ENCODE measurements at regions not wholly inside any gene's neighbourhood (a gene's known extent, or its start where the extent isn't known, plus 50 kb on each side); places are given as distances from the start of the nearest gene placed in this dataset.

DNA sequence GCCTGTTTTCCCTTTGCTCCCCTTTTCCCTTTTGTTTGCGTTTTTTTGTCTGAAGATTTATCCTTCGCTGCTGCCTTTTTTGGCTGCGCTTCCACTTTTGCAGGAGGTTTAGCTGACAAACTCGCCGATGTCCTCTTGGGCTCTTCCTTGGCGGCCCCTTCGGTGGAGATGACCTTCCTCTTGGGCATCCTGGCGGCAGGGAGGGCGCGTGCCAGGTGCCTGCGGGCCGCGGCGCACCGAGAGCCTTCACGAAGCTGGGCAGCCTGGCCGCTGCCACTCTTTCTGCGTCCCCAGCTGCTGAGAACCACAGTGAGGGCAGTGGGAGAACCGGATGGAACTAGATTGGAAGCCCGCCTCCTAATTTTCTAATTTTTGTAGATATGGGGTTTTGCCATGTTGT lies 197.1 kb upstream of the C2CD4B start:
- H3K4me1 ChIP-seq (ENCODE audit: control insufficient read depth in 2 of 2, insufficient read depth in 1 of 2, low read depth in 1 of 2, low read length in 2 of 2) = no peaks in the 10 kb centered on the region
- H2AFZ ChIP-seq (ENCODE audit: low read length) = no peak overlapping the region
- no peak overlapping the region for H3K23ac ChIP-seq (ENCODE audit: low read depth, low read length, poor library complexity)
- H3K36me3 ChIP-seq (replicated peaks in 1 of 2; ENCODE audit: control insufficient read depth in 2 of 2, insufficient read depth in 2 of 2, low read length in 2 of 2) = no peaks in the 10 kb centered on the region
- H2BK120ac ChIP-seq (ENCODE audit: low read depth, low read length) = no peak overlapping the region
- H2BK5ac ChIP-seq (ENCODE audit: low read length) = no peak overlapping the region
- no peak overlapping the region for H2BK12ac ChIP-seq (ENCODE audit: low read length)
- DNase-seq (ENCODE audit: low spot score) = no peak
- no peak overlapping the region for H3K14ac ChIP-seq (ENCODE audit: low read length)
- H4K8ac ChIP-seq (ENCODE audit: low read depth, low read length) = no peak overlapping the region
- H3K4me3 ChIP-seq (ENCODE audit: low read length in 2 of 2) = no peak overlapping the region
- H3K9ac ChIP-seq (ENCODE audit: low read depth, low read length, poor library complexity) = no peak overlapping the region
- H3K79me1 ChIP-seq (ENCODE audit: low read depth, low read length) = peaks cover 2% of the 10 kb centered on the region
- H3K27ac ChIP-seq (replicated peaks; ENCODE audit: low read length) = no peak overlapping the region
- no peak overlapping the region for H3K4ac ChIP-seq (ENCODE audit: low read length)
- H3K9me3 ChIP-seq (replicated peaks in 1 of 2; ENCODE audit: control insufficient read depth in 2 of 2, insufficient read depth in 1 of 2, low read depth in 1 of 2, low read length in 2 of 2) = no peaks in the 10 kb centered on the region
- H4K91ac ChIP-seq (ENCODE audit: low read depth, low read length, poor library complexity) = no peak overlapping the region
- no peak overlapping the region for H2AK5ac ChIP-seq (ENCODE audit: low read depth, low read length)
- peak overlapping the region; percentile 38 for H3K18ac ChIP-seq (ENCODE audit: low read length)
- H2BK15ac ChIP-seq (ENCODE audit: low read length) = no peak overlapping the region
- no peak overlapping the region for H3K4me2 ChIP-seq (ENCODE audit: insufficient read depth, low read length, poor library complexity, severe bottlenecking)
- no peaks in the 10 kb centered on the region for H3K27me3 ChIP-seq (ENCODE audit: control insufficient read depth in 3 of 3, insufficient read depth in 3 of 3, low read depth in 1 of 3, low read length in 3 of 3)
- no CpG with 5 or more reads among the region's 20 CpGs for WGBS, 2 donors (ENCODE audit: extremely low coverage in 2 of 2, insufficient read length in 2 of 2, insufficient replicate concordance in 1 of 2)

DNA sequence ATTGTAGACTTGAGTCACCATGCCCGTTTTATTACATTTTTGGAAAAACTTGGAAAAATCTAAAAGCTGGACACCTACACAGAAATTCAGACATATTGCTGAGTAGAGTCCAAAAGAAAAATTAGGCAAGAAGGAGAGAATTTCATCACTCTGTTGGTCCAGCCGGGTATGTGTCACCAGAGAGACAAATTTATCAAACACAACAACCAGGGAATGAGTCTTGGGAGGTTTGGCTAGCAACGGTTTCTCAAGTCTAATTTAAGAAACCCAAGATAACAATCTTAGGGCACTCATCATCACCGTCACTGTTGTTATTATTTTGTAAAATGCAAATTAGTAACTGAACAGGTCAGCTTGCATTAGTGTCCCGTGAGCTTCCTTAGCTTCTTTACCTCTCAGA lies 197.5 kb upstream of the C2CD4B start:
- DNase-seq (ENCODE audit: low spot score) = no peak
- H3K36me3 ChIP-seq (replicated peaks in 1 of 2; ENCODE audit: control insufficient read depth in 2 of 2, insufficient read depth in 2 of 2, low read length in 2 of 2) = no peaks in the 10 kb centered on the region

DNA sequence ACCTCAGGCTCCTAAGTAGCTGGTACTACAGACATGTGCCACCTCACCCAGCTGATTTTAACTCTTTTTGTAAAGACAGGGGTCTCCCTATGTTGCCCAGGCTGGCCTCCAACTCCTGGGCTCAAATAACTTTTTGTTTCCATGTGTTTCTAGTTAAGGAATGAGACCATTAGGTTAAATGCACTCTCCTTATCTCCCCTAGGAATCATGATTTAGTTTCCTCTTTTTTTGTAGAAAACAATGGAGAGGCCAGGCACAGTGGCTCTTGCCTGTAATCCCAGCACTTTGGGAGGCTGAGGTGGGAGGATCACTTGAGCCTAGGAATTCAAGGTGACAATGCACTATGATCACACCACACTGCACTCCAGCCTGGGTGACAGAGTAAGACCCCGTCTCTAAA lies 198.8 kb upstream of the C2CD4B start:
- Histone ChIP-seq H3K79me1 (ENCODE audit: low read depth, low read length) (peaks cover 2% of the 10 kb centered on the region), H3K4me3 (ENCODE audit: low read length in 2 of 2) (no peak overlapping the region), H3K27me3 (ENCODE audit: control insufficient read depth in 3 of 3, insufficient read depth in 3 of 3, low read depth in 1 of 3, low read length in 3 of 3) (no peaks in the 10 kb centered on the region), H3K4me1 (ENCODE audit: control insufficient read depth in 2 of 2, insufficient read depth in 1 of 2, low read depth in 1 of 2, low read length in 2 of 2) (no peaks in the 10 kb centered on the region), H2BK12ac (ENCODE audit: low read length) (no peak overlapping the region), H3K18ac (ENCODE audit: low read length) (no peak overlapping the region), H4K8ac (ENCODE audit: low read depth, low read length) (no peak overlapping the region), H3K14ac (ENCODE audit: low read length) (no peak overlapping the region), H3K9ac (ENCODE audit: low read depth, low read length, poor library complexity) (no peak overlapping the region), H3K23ac (ENCODE audit: low read depth, low read length, poor library complexity) (no peak overlapping the region), H3K36me3 (replicated peaks in 1 of 2; ENCODE audit: control insufficient read depth in 2 of 2, insufficient read depth in 2 of 2, low read length in 2 of 2) (no peaks in the 10 kb centered on the region), H3K4ac (ENCODE audit: low read length) (no peak overlapping the region), H4K91ac (ENCODE audit: low read depth, low read length, poor library complexity) (no peak overlapping the region), H3K27ac (replicated peaks; ENCODE audit: low read length) (no peak overlapping the region), H3K9me3 (replicated peaks in 1 of 2; ENCODE audit: control insufficient read depth in 2 of 2, insufficient read depth in 1 of 2, low read depth in 1 of 2, low read length in 2 of 2) (no peaks in the 10 kb centered on the region), H2BK120ac (ENCODE audit: low read depth, low read length) (no peak overlapping the region), H2BK15ac (ENCODE audit: low read length) (no peak overlapping the region), H2BK5ac (ENCODE audit: low read length) (no peak overlapping the region), H2AK5ac (ENCODE audit: low read depth, low read length) (no peak overlapping the region), H3K4me2 (ENCODE audit: insufficient read depth, low read length, poor library complexity, severe bottlenecking) (no peak overlapping the region), H2AFZ (ENCODE audit: low read length) (no peak overlapping the region)
- DNase-seq (ENCODE audit: low spot score) = no peak
- no CpG with 5 or more reads among the region's 1 CpG for WGBS, 2 donors (ENCODE audit: extremely low coverage in 2 of 2, insufficient read length in 2 of 2, insufficient replicate concordance in 1 of 2)

More for the DNA sequence above, 197.5 kb upstream of the C2CD4B start:
- no peak overlapping the region for H2BK5ac ChIP-seq (ENCODE audit: low read length)
- no peak overlapping the region for H2BK15ac ChIP-seq (ENCODE audit: low read length)
- no peak overlapping the region for H2AFZ ChIP-seq (ENCODE audit: low read length)
- no peak overlapping the region for H3K4me2 ChIP-seq (ENCODE audit: insufficient read depth, low read length, poor library complexity, severe bottlenecking)
- H3K4ac ChIP-seq (ENCODE audit: low read length) = no peak overlapping the region
- no peaks in the 10 kb centered on the region for H3K9me3 ChIP-seq (replicated peaks in 1 of 2; ENCODE audit: control insufficient read depth in 2 of 2, insufficient read depth in 1 of 2, low read depth in 1 of 2, low read length in 2 of 2)
- H2AK5ac ChIP-seq (ENCODE audit: low read depth, low read length) = no peak overlapping the region
- no peaks in the 10 kb centered on the region for H3K27me3 ChIP-seq (ENCODE audit: control insufficient read depth in 3 of 3, insufficient read depth in 3 of 3, low read depth in 1 of 3, low read length in 3 of 3)
- no peaks in the 10 kb centered on the region for H3K4me1 ChIP-seq (ENCODE audit: control insufficient read depth in 2 of 2, insufficient read depth in 1 of 2, low read depth in 1 of 2, low read length in 2 of 2)
- H3K27ac ChIP-seq (replicated peaks; ENCODE audit: low read length) = no peak overlapping the region
- no peak overlapping the region for H4K91ac ChIP-seq (ENCODE audit: low read depth, low read length, poor library complexity)
- H3K23ac ChIP-seq (ENCODE audit: low read depth, low read length, poor library complexity) = no peak overlapping the region
- no CpG with 5 or more reads among the region's 5 CpGs for WGBS, 2 donors (ENCODE audit: extremely low coverage in 2 of 2, insufficient read length in 2 of 2, insufficient replicate concordance in 1 of 2)
- no peak overlapping the region for H3K18ac ChIP-seq (ENCODE audit: low read length)
- peaks cover 2% of the 10 kb centered on the region for H3K79me1 ChIP-seq (ENCODE audit: low read depth, low read length)
- no peak overlapping the region for H2BK12ac ChIP-seq (ENCODE audit: low read length)
- no peak overlapping the region for H2BK120ac ChIP-seq (ENCODE audit: low read depth, low read length)
- H3K4me3 ChIP-seq (ENCODE audit: low read length in 2 of 2) = no peak overlapping the region
- no peak overlapping the region for H3K9ac ChIP-seq (ENCODE audit: low read depth, low read length, poor library complexity)
- H3K14ac ChIP-seq (ENCODE audit: low read length) = no peak overlapping the region
- H4K8ac ChIP-seq (ENCODE audit: low read depth, low read length) = no peak overlapping the region

DNA sequence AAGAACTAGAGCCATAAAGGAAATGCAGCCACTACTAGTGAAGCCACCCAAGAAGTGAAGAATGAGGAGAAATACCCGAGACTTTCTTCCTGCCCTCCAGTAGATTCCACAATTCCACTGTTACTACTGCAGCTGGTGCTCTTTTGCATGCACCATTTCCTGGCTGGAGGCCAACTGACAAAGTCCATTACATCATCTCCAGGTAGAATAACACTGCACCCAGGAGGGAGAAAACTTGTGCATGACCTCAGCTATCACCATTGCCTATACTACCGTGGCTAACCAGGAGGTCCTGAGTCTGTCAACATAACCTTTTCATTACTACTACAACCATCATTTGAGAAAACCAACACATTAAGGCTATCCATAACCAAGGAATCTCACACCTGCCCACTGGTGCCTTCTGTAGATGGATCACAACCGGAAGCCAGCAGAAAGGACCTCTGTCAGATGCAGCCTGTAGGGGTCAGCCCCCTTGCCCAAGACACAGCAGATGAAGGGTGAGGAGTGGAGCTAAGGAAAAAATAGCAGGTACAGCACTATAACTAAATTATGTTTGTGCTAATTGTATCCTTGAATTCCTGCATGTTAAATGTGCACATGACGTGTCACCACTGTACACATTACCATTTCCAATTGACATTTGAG lies 200.8 kb upstream of the C2CD4B start:
- H3K4me2 ChIP-seq (ENCODE audit: insufficient read depth, low read length, poor library complexity, severe bottlenecking) = no peak overlapping the region
- H3K14ac ChIP-seq (ENCODE audit: low read length) = no peak overlapping the region
- no peak overlapping the region for H3K4me3 ChIP-seq (ENCODE audit: low read length in 2 of 2)
- no peaks in the 10 kb centered on the region for H3K9me3 ChIP-seq (replicated peaks in 1 of 2; ENCODE audit: control insufficient read depth in 2 of 2, insufficient read depth in 1 of 2, low read depth in 1 of 2, low read length in 2 of 2)
- H3K27ac ChIP-seq (replicated peaks; ENCODE audit: low read length) = no peak overlapping the region
- H3K79me1 ChIP-seq (ENCODE audit: low read depth, low read length) = peaks cover 2% of the 10 kb centered on the region
- H3K36me3 ChIP-seq (replicated peaks in 1 of 2; ENCODE audit: control insufficient read depth in 2 of 2, insufficient read depth in 2 of 2, low read length in 2 of 2) = no peaks in the 10 kb centered on the region
- no peak for DNase-seq (ENCODE audit: low spot score)
- H4K91ac ChIP-seq (ENCODE audit: low read depth, low read length, poor library complexity) = no peak overlapping the region
- no peak overlapping the region for H2AK5ac ChIP-seq (ENCODE audit: low read depth, low read length)
- H3K9ac ChIP-seq (ENCODE audit: low read depth, low read length, poor library complexity) = no peak overlapping the region
- no peaks in the 10 kb centered on the region for H3K4me1 ChIP-seq (ENCODE audit: control insufficient read depth in 2 of 2, insufficient read depth in 1 of 2, low read depth in 1 of 2, low read length in 2 of 2)
- H2AFZ ChIP-seq (ENCODE audit: low read length) = no peak overlapping the region
- H4K8ac ChIP-seq (ENCODE audit: low read depth, low read length) = no peak overlapping the region
- H3K18ac ChIP-seq (ENCODE audit: low read length) = no peak overlapping the region
- no peak overlapping the region for H3K23ac ChIP-seq (ENCODE audit: low read depth, low read length, poor library complexity)
- no peak overlapping the region for H2BK12ac ChIP-seq (ENCODE audit: low read length)
- no peak overlapping the region for H3K4ac ChIP-seq (ENCODE audit: low read length)
- H2BK15ac ChIP-seq (ENCODE audit: low read length) = no peak overlapping the region
- no CpG with 5 or more reads among the region's 4 CpGs for WGBS, 2 donors (ENCODE audit: extremely low coverage in 2 of 2, insufficient read length in 2 of 2, insufficient replicate concordance in 1 of 2)
- H3K27me3 ChIP-seq (ENCODE audit: control insufficient read depth in 3 of 3, insufficient read depth in 3 of 3, low read depth in 1 of 3, low read length in 3 of 3) = no peaks in the 10 kb centered on the region
- H2BK120ac ChIP-seq (ENCODE audit: low read depth, low read length) = no peak overlapping the region
- H2BK5ac ChIP-seq (ENCODE audit: low read length) = no peak overlapping the region
